Activated CD4-positive, CD25-positive, alpha-beta regulatory T cell treated with anti-CD3 and anti-CD28 coated beads, Interleukin-2, amount 50 U/mL, for 72 hours (primary cell): ENCODE measurements at regions not wholly inside any gene's neighbourhood (a gene's known extent, or its start where the extent isn't known, plus 50 kb on each side); places are given as distances from the start of the nearest gene placed in this dataset.
"Not testable (repeated sequence)": the region's sequence is repeated elsewhere in the genome, so short reads cannot be mapped to it uniquely, and the experiment has no call there.

Source experiments
- DNase-seq: peaks from one replicate; pipeline ENCODE4 v3.0.0; 2021

- no peak for DNase-seq
Observed at GRCh38 chr4:23504083-23504482, 385.8 kb downstream of the PPARGC1A start.

- no peak for DNase-seq
Observed at GRCh38 chr4:23500894-23501449, 388.9 kb downstream of the PPARGC1A start.

- DNase-seq = no peak
Observed at GRCh38 chr4:23485801-23486200, 404.0 kb downstream of the PPARGC1A start.

- no peak for DNase-seq
Observed at GRCh38 chr4:23484689-23485088, 405.2 kb downstream of the PPARGC1A start.

GRCh38 chr4:23483320-23483960, 406.4 kb downstream of the PPARGC1A start:
- no peak for DNase-seq

GRCh38 chr4:23481566-23481965, 408.3 kb downstream of the PPARGC1A start:
- DNase-seq = no peak

- DNase-seq = no peak
Observed at GRCh38 chr4:23477905-23478304, 411.9 kb downstream of the PPARGC1A start.

GRCh38 chr4:23476515-23477090, 413.2 kb downstream of the PPARGC1A start:
- no peak for DNase-seq

GRCh38 chr4:23463071-23463470, 426.8 kb downstream of the PPARGC1A start:
- no peak for DNase-seq

GRCh38 chr4:23458054-23458453, 431.8 kb downstream of the PPARGC1A start:
- DNase-seq = no peak

- no peak for DNase-seq
Observed at GRCh38 chr4:23456864-23457263, 433.0 kb downstream of the PPARGC1A start.

GRCh38 chr4:23455456-23456158, 434.2 kb downstream of the PPARGC1A start:
- DNase-seq = no peak

- DNase-seq = no peak
Observed at GRCh38 chr4:23441530-23442069, 448.2 kb downstream of the PPARGC1A start.

GRCh38 chr4:23438764-23439163, 451.1 kb downstream of the PPARGC1A start:
- no peak for DNase-seq

GRCh38 chr4:23429497-23429896, 460.4 kb downstream of the PPARGC1A start:
- no peak for DNase-seq

- DNase-seq = no peak
Observed at GRCh38 chr4:23425570-23425969, 464.3 kb downstream of the PPARGC1A start.

- DNase-seq = no peak
Observed at GRCh38 chr4:23423540-23423939, 466.3 kb downstream of the PPARGC1A start.

- DNase-seq = no peak
Observed at GRCh38 chr4:23422878-23423277, 467.0 kb downstream of the PPARGC1A start.

- DNase-seq = no peak
Observed at GRCh38 chr4:23413631-23414030, 476.2 kb downstream of the PPARGC1A start.

- DNase-seq = no peak
Observed at GRCh38 chr4:23412701-23413100, 477.1 kb downstream of the PPARGC1A start.

GRCh38 chr4:23408913-23409312, 480.9 kb downstream of the PPARGC1A start:
- DNase-seq = not testable (repeated sequence)

- no peak for DNase-seq
Observed at GRCh38 chr4:23401572-23401971, 488.3 kb downstream of the PPARGC1A start.

- no peak for DNase-seq
Observed at GRCh38 chr4:23392860-23393458, 496.9 kb downstream of the PPARGC1A start.
